UCSD-AML1 (cell line): ENCODE measurements at regions not wholly inside any gene's neighbourhood (a gene's known extent, or its start where the extent isn't known, plus 50 kb on each side); places are given as distances from the start of the nearest gene placed in this dataset.

Experiments used
- DNase-seq: peaks from one replicate; lab custom pipeline; 2025; ENCODE audit not compliant: unreplicated experiment; lab: John Stamatoyannopoulos, UW

DNA sequence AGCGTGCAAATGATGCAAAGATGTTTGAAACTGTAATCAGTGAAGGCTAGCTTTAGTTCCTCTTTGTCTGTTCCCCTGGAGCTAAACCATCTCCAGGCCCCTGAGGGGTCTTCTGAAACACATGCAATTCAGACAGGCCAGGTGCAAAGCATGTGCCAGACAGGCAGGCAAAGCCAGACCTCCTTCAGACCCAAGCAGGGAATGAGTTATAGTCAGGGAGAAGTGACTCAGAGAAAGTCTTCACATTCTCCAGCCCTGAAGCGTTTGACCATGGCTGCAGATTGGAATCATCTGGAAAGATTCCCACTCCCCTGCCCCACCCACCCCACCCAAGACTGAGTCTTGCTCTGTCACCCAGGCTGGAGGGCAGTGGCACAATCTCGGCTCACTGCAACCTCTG, 187.0 kb upstream of the ISX start:
- no peak for DNase-seq

DNA sequence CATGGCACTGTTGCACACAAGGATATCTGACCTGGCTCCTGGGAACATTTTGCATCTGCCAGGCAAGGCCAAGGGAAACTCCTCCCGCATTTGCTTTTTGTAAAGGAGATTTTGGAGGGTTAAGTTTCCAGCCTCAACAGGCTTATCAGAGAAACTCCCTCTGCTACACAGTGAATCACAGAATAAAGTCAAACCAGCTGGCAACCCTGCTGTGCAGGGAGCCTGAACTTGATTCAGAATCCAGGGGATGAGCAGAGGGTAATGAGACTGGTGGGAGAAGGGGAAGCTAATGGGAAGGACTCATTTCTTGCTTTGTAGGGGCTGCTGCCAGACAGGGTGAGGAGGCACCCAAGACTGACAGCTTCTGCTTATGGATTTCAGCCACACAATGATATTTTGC, 185.3 kb upstream of the ISX start:
- no peak for DNase-seq

GRCh38 chr22:34881453-34881852, 184.5 kb upstream of the ISX start:
- no peak for DNase-seq

DNA sequence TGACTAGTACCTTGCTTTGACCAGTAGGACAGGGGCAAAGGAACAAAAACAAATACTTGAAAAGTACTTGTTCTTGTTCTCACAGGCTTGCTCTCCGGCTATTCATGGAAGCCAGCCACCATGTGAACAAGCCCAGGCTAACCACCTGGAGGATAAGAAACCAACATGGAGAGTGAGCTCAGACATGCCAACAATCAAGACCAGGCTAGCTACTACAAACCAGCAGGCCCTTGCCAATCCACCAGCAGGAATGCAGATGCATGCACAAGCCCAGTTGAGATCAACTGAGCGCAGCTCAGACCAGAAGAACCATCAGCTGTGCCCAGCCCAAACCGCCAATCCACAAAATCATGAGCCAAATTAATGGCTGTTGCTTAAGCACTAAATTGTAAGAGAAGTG, 180.1 kb upstream of the ISX start:
- no peak for DNase-seq

- DNase-seq = no peak
Observed at GRCh38 chr22:34886391-34886790, 179.6 kb upstream of the ISX start.

GRCh38 chr22:34886812-34887211, 179.1 kb upstream of the ISX start:
- DNase-seq = no peak

- DNase-seq = no peak
Observed at GRCh38 chr22:34897126-34897525, 168.8 kb upstream of the ISX start.

DNA sequence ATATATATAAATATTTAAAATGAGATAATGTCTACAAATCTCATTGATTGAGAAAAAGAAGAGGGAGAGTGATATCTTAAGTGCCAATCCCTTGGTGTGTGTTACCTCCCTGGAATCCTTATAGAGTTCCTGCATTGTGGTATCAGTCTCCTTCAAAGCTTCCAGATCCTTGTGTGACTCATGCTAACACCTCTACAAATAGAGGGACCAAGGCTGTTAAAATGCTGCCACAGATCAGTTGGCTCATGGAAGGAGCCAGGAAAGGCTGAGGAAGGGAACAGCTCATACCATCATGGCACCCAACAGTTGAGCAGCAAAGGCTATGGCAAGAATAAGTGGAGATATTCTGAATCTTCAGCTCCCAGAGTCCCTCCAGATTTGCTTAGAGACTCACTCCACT, 163.6 kb upstream of the ISX start:
- no peak for DNase-seq

- no peak for DNase-seq
Observed at GRCh38 chr22:34903416-34903815, 162.5 kb upstream of the ISX start.

GRCh38 chr22:34904486-34904885, 161.5 kb upstream of the ISX start:
- no peak for DNase-seq

DNA sequence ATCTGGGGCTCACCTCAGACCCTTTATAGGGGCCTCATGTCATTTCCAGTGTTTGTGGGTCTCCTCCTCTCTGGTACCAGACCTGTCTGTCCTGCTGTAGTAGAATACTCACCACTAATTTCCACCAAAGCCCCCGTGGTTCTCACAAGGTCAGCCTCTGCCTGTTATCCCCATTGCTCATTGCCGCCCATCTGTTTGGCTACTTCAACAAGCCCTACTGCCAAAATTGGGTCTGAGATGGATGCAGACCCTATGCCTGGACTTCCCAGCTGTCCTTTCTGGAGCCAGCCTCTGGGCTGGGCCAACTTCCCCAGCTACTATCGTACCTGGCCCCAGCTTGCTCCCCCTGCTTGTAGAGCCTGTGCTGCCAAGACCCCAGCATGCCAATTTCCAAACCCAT, 152.1 kb upstream of the ISX start:
- no peak for DNase-seq

DNA sequence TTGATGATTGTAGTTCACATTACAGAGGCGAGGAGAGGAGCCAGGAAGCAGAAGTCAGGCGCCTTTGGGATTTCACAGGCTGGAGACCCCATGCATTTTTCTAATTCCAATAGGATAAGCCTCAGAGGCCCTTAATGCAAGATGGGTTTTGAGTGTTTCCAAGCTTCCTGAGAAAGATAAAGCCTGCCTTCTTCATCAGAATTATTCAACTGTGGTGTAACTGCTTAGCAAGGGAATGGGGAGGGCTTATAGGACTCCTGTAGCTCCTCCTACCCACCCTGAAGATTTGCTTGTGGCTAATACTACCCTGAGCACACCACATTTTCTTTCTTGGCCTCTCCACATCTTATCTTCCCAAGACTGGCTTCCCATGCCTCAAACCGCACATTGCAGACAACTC, 151.1 kb upstream of the ISX start:
- DNase-seq = no peak

GRCh38 chr22:34917239-34917638, 148.7 kb upstream of the ISX start:
- DNase-seq = no peak

GRCh38 chr22:34931026-34931425, 134.9 kb upstream of the ISX start:
- DNase-seq = no peak

- DNase-seq = no peak
Observed at GRCh38 chr22:34934261-34934660, 131.7 kb upstream of the ISX start.

DNA sequence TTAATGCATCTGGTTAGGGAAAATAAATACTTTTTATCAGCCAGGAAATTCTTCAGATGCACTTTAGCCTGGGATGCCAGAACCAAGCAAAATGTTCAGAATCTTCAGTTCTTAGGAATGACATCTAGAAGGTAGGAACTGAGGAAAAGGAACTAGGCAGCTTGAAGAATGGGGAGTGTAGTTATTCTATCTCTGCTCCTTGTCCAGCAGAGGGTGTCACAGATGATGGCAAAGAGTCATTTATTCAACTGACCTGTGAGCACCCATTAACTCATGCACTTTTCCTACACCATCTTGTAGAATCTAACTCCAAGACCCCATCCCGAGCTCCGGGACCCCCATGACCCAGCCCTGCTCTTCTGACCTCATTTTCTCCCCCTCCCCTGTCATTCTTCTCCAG, 122.1 kb upstream of the ISX start:
- no peak for DNase-seq

GRCh38 chr22:34946339-34946985, 119.5 kb upstream of the ISX start:
- no peak for DNase-seq

- DNase-seq = no peak
Observed at GRCh38 chr22:34950489-34950888, 115.5 kb upstream of the ISX start.

DNA sequence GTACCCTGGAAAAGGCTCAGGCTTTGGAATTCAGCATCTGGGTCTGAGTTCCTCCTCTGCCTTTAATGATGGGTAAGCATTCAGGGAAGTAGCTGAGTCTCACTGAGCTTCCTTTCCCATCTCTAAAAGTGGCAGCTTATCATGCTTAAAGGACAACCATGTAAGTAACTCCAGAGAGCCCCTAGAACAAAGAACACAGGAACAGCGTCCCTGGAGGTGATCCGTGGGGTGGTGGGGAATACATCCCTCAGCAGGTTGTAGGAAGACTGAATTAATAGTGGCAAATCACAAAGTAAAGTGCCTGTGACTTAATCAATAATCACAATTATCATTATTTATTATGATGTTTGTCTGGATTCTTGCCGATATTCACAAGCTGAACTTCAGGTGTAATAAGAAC, 114.7 kb upstream of the ISX start:
- no peak for DNase-seq

DNA sequence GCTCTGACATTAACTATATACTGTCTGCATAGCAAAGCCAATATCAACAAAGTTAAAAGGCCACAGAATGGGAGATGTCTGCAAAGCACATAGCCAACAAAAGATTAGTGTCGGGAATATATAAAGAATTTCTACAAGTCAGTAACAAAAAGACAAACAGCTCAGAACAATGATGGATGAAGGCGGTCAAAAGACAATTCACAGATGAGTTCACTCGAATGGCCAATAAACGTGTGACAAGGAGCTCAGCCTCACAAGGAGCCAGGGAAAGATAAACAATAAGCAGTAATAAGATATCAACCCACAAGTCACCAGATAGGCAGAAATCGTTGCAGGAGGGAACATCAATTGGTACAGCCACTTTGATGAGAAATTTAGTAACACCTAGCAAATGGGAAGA, 106.0 kb upstream of the ISX start:
- DNase-seq = no peak

GRCh38 chr22:34966980-34967565, 98.9 kb upstream of the ISX start:
- no peak for DNase-seq

DNA sequence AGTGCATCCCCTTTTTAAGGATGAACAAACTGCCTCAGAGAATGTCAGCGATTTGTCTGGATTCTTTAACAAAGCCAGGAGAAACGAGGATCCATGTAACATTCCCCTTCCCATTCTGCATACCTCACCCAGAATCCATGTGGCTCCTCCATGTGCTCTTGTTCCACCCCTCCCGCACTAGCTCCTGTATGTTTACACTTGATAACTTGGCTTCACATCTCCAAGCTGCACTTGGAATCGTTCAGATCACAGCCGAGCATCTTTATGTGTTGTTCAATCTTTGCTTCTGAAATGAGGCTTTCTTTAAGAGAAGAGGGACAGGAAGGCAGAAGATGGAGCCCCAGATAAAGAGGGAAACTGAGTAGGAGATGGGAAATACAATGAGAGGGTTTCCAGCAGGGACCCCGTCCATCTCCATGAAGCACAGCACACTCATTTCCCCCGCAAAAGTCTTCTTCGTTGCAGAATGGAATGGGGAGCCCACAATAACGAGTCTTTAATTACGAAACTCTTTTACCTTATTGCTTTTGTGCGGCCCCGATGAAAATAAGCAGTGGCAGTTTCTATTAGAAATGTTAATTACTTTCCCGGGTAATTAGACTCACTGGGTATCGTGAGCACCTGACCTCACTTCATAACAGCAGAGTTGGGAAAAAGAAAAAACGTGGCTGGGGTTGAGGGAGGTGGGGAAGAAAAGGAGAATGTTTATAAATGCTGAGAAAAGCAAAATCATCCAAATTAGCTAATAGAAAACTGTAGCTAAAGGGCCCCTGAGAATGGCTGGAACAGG, 96.8 kb upstream of the ISX start:
- no peak for DNase-seq

DNA sequence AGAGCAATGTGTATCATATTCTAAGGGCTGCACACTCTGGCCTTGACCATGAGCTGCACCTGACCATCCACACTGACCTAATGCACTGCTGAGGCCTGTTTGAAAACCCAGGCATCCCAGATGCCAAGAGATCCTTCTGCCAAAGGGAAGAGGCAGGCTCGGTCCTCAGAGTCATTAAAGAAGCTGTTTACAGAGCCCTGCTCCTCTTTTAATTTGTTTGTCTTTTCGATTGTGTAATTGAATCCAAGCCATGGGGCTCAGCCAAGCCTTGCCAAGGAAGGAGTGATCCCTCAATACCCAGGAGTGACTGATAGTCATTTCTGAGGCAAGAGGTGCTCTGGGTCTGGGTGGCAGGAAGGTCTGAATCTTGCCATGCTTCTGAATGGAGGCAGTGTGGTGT, 94.5 kb upstream of the ISX start:
- DNase-seq = no peak
